ENCODE measurements at regions not wholly inside any gene's neighbourhood (a gene's known extent, or its start where the extent isn't known, plus 50 kb on each side); places are given as distances from the start of the nearest gene placed in this dataset.

DNA sequence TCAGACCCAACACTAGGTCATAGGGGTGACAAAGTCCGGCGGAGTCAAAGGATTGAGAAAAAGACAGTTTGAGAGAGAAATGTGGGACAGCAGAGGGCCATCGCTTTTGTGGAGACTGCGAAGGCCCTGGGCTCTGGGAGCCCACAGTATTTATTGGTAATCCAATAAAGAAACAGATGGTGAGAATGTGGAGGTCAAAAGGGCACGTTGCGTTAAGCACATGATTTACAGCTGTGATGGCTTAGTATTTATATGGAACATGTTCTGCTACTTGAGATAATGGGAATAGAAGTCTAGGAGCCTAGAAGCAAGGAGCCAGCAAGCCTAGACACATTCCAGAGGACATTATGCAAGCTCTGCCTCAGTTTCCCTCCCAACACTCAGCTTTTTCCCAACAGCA is 2521.1 kb downstream of the PCDH9 start:
- H3K4me3 ChIP-seq (replicated peaks in 1 of 2; ENCODE audit: low read depth in 1 of 2, low read length in 2 of 2) = no peak overlapping the region
- H3K9me2 ChIP-seq (ENCODE audit: insufficient read depth) = no peaks in the 10 kb centered on the region
- H3K36me3 ChIP-seq (ENCODE audit: control insufficient read depth in 1 of 2, insufficient read depth in 2 of 2, low read length in 2 of 2) = no peaks in the 10 kb centered on the region
- no peak overlapping the region for H3K9ac ChIP-seq (ENCODE audit: low read length)
- H3K27me3 ChIP-seq (ENCODE audit: insufficient read depth, low read length) = no peaks in the 10 kb centered on the region
- no peaks in the 10 kb centered on the region for H3K9me3 ChIP-seq (ENCODE audit: control insufficient read depth in 1 of 2, insufficient read depth in 1 of 2, low read depth in 1 of 2, low read length in 2 of 2)
- H2AFZ ChIP-seq (ENCODE audit: low read depth, low read length, poor library complexity, severe bottlenecking) = no peak overlapping the region
- no TSS peak for BruUV-seq (replicated peaks)
- ChIA-PET CTCF (no interaction called here), POLR2A (no interaction called here), RAD21 (ENCODE audit: low non-redundant PET in 1 of 2, low total read pairs in 2 of 2, uncharacterized antibody in 2 of 2, unreplicated experiment in 2 of 2) (no interaction called here)
- no peak overlapping the region for H3K27ac ChIP-seq (ENCODE audit: low read depth, low read length)
- TF ChIP-seq YY1 (IDR thresholded peaks at IDR 0.05; ENCODE audit: extremely low read depth, insufficient replicate concordance, low read depth, low read length) = no peak
- TF ChIP-seq EGR1 (IDR thresholded peaks at IDR 0.05; ENCODE audit: low read depth) = no peak
- TF ChIP-seq TCF7L2 (IDR thresholded peaks at IDR 0.05; ENCODE audit: borderline replicate concordance, extremely low read depth, insufficient read depth, insufficient read length) = no peak
- TF ChIP-seq ZNF274 (IDR thresholded peaks at IDR 0.05; ENCODE audit: low read depth, low read length) = no peak
- no peak for TF ChIP-seq CEBPB (IDR thresholded peaks at IDR 0.05; ENCODE audit: low read depth)
- TF ChIP-seq EZH2phosphoT487 (IDR thresholded peaks at IDR 0.05; ENCODE audit: borderline replicate concordance) = no peak
- no peak for TF ChIP-seq POLR2AphosphoS5 (IDR thresholded peaks at IDR 0.05; ENCODE audit: low read depth, low read length)
- no peak for TF ChIP-seq SRF (IDR thresholded peaks at IDR 0.05; ENCODE audit: low read depth)
- DNase-seq (ENCODE audit: low read depth, low spot score) = no peak
- H4K20me1 ChIP-seq (ENCODE audit: insufficient read depth) = no peaks in the 10 kb centered on the region
- H3K4me1 ChIP-seq (ENCODE audit: control insufficient read depth in 1 of 2, insufficient read depth in 2 of 2, low read length in 2 of 2) = no peaks in the 10 kb centered on the region
- intact Hi-C loops (cut with micrococcal nuclease) = no loop called here
- no peak for ATAC-seq
- no peak overlapping the region for H3K4me2 ChIP-seq (ENCODE audit: low read length)
- H3K79me2 ChIP-seq (ENCODE audit: insufficient read depth, low read length) = no peaks in the 10 kb centered on the region

DNA sequence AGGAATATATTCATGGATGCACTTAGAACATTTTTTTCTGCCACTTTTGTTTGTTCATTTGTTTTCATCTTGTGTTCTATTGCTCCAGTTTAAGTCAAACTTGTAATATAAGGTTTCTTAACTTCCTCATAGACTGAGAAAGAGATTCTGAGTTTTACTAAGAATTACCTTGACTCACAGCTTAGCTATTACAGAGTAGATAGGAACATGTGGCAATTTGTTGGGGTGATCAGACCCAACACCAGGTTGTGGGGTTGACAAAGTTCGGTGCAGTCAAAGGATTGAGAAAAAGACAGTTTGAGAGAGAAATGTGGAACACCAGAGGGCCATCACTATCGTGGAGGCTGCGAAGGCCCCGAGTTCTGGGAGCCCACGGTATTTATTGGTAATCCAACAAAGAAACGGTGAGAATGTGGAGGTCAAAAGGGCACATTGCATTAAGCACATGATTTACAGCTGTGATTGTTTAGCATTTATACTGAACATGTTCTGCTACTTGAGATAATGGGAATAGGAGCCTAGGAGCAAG is 2526.0 kb downstream of the PCDH9 start:
- no peak overlapping the region for H3K27ac ChIP-seq (ENCODE audit: low read depth, low read length)
- no peak for ATAC-seq
- DNase-seq (ENCODE audit: low read depth, low spot score) = no peak
- H3K36me3 ChIP-seq (ENCODE audit: control insufficient read depth in 1 of 2, insufficient read depth in 2 of 2, low read length in 2 of 2) = no peaks in the 10 kb centered on the region
- H3K4me1 ChIP-seq (ENCODE audit: control insufficient read depth in 1 of 2, insufficient read depth in 2 of 2, low read length in 2 of 2) = no peaks in the 10 kb centered on the region
- H3K4me2 ChIP-seq (ENCODE audit: low read length) = no peak overlapping the region
- no peaks in the 10 kb centered on the region for H3K27me3 ChIP-seq (ENCODE audit: insufficient read depth, low read length)
- POLR2A ChIA-PET = no interaction called here
- H3K4me3 ChIP-seq (replicated peaks in 1 of 2; ENCODE audit: low read depth in 1 of 2, low read length in 2 of 2) = no peak overlapping the region
- RAD21 ChIA-PET (ENCODE audit: low non-redundant PET in 1 of 2, low total read pairs in 2 of 2, uncharacterized antibody in 2 of 2, unreplicated experiment in 2 of 2) = no interaction called here
- H2AFZ ChIP-seq (ENCODE audit: low read depth, low read length, poor library complexity, severe bottlenecking) = no peak overlapping the region
- no peaks in the 10 kb centered on the region for H4K20me1 ChIP-seq (ENCODE audit: insufficient read depth)
- H3K9me3 ChIP-seq (ENCODE audit: control insufficient read depth in 1 of 2, insufficient read depth in 1 of 2, low read depth in 1 of 2, low read length in 2 of 2) = no peaks in the 10 kb centered on the region
- H3K9me2 ChIP-seq (ENCODE audit: insufficient read depth) = no peaks in the 10 kb centered on the region
- no peaks in the 10 kb centered on the region for H3K79me2 ChIP-seq (ENCODE audit: insufficient read depth, low read length)
- H3K9ac ChIP-seq (ENCODE audit: low read length) = no peak overlapping the region
- intact Hi-C loops (cut with micrococcal nuclease) = no loop called here
- no TSS peak for BruUV-seq (replicated peaks)
- CTCF ChIA-PET = no interaction called here
- no peak for TF ChIP-seq POLR2A (IDR thresholded peaks at IDR 0.05; ENCODE audit: borderline replicate concordance, extremely low read depth, insufficient read depth, insufficient read length)
- no peak for TF ChIP-seq CBX3 (IDR thresholded peaks at IDR 0.05; ENCODE audit: low read depth)
- no peak for TF ChIP-seq CEBPB (IDR thresholded peaks at IDR 0.05; ENCODE audit: low read depth)
- TF ChIP-seq FOSL1 (IDR thresholded peaks at IDR 0.05; ENCODE audit: low read depth) = no peak
- TF ChIP-seq, protein P1, sequence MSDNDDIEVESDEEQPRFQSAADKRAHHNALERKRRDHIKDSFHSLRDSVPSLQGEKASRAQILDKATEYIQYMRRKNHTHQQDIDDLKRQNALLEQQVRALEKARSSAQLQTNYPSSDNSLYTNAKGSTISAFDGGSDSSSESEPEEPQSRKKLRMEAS (IDR thresholded peaks at IDR 0.05) = no peak
- TF ChIP-seq SP1 (IDR thresholded peaks at IDR 0.05; ENCODE audit: low read depth) = no peak
- TF ChIP-seq ELF1 (IDR thresholded peaks at IDR 0.05; ENCODE audit: borderline replicate concordance, low read depth) = no peak
- TF ChIP-seq, protein P2, sequence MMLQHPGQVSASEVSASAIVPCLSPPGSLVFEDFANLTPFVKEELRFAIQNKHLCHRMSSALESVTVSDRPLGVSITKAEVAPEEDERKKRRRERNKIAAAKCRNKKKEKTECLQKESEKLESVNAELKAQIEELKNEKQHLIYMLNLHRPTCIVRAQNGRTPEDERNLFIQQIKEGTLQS (IDR thresholded peaks at IDR 0.05) = no peak
- no peak for TF ChIP-seq YY1 (IDR thresholded peaks at IDR 0.05; ENCODE audit: extremely low read depth, insufficient replicate concordance, low read depth, low read length)
- no peak for TF ChIP-seq EGR1 (IDR thresholded peaks at IDR 0.05; ENCODE audit: low read depth)
- TF ChIP-seq, protein P3, sequence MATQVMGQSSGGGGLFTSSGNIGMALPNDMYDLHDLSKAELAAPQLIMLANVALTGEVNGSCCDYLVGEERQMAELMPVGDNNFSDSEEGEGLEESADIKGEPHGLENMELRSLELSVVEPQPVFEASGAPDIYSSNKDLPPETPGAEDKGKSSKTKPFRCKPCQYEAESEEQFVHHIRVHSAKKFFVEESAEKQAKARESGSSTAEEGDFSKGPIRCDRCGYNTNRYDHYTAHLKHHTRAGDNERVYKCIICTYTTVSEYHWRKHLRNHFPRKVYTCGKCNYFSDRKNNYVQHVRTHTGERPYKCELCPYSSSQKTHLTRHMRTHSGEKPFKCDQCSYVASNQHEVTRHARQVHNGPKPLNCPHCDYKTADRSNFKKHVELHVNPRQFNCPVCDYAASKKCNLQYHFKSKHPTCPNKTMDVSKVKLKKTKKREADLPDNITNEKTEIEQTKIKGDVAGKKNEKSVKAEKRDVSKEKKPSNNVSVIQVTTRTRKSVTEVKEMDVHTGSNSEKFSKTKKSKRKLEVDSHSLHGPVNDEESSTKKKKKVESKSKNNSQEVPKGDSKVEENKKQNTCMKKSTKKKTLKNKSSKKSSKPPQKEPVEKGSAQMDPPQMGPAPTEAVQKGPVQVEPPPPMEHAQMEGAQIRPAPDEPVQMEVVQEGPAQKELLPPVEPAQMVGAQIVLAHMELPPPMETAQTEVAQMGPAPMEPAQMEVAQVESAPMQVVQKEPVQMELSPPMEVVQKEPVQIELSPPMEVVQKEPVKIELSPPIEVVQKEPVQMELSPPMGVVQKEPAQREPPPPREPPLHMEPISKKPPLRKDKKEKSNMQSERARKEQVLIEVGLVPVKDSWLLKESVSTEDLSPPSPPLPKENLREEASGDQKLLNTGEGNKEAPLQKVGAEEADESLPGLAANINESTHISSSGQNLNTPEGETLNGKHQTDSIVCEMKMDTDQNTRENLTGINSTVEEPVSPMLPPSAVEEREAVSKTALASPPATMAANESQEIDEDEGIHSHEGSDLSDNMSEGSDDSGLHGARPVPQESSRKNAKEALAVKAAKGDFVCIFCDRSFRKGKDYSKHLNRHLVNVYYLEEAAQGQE (IDR thresholded peaks at IDR 0.05; ENCODE audit: low read depth) = no peak

All from HCT116 (cell line).